ENCODE measurements at regions not wholly inside any gene's neighbourhood (a gene's known extent, or its start where the extent isn't known, plus 50 kb on each side); places are given as distances from the start of the nearest gene placed in this dataset.

DNA sequence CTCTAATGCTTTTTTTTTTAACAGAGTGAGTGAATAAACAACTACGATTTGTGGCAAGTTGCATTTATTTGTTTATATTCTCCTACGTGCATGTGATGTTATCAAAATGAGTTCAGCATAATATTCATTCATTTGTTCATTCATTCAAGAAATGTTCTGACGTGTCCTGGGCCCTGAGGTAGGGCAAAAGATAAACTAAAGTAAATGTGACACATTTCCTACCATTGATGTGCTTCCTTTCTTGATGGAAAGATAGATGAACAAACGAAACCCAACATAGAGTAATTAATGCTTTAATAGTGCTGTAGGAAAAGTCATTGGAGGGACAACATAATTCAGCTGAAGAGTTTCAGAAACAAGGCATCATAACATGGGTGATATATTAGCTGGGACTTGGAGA, 261.5 kb upstream of the KCNMB2 start:
- TF ChIP-seq SNAI2 (CRISPR knock-in tag; IDR thresholded peaks at IDR 0.05) (no peak), GLIS3 (CRISPR knock-in tag; IDR thresholded peaks at IDR 0.05) (no peak), ZNF8 (CRISPR knock-in tag; IDR thresholded peaks at IDR 0.05) (no peak), TOX (CRISPR knock-in tag; IDR thresholded peaks at IDR 0.05; ENCODE audit: borderline replicate concordance) (no peak), TCF4 (CRISPR knock-in tag; IDR thresholded peaks at IDR 0.05; ENCODE audit: borderline replicate concordance) (no peak)

All from SK-N-SH treated with all-trans-retinoic acid at 6 μM for 48 hours (cell line).